Putamen (tissue), 1 donor: ENCODE measurements at regions not wholly inside any gene's neighbourhood (a gene's known extent, or its start where the extent isn't known, plus 50 kb on each side); places are given as distances from the start of the nearest gene placed in this dataset.
"Not testable (repeated sequence)": the region's sequence is repeated elsewhere in the genome, so short reads cannot be mapped to it uniquely, and the experiment has no call there.

Experiments used
- DNase-seq: peaks from one replicate; pipeline ENCODE4 v3.0.0-alpha.2; 2016; ENCODE audit warnings: low spot score

DNA sequence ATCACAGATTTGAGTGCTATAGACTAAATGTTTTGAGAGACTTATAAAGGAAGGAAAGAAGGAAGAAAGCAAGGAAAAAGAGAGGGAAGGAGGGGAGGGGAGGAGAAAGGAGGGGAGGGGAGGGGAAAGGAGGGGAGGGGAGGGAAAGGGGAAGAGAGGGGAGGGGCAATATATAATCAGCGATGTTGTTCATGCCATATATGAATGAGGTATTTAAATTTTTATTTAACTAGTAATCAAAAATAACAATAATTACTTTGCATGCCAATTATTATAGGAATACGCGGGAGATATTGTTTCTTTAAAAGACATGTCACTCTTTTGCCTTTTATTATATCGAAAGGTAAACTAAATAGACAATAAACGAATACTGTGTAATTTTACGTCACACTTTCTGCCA lies 1029.7 kb downstream of the FAT4 start:
- no peak for DNase-seq

DNA sequence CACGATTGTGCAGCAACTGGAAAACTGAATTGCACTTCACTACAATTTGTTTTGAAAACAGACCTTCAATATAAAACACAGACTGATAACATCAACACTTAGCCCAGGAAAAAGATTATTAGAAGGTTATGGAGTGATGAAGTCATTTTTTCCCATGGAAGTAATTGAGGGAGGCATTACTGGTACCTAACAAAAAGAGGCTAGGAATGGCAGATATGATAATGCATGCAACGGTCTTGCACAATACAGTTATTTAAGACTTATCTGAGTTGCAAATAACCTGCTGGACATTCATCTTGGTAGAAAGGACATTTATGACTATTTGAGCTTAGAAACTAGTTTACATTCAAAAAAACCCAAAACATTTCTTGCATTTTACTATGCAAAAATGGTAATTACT lies 1031.9 kb downstream of the FAT4 start:
- no peak for DNase-seq

GRCh38 chr4:126354784-126355183 lies 1040.0 kb downstream of the FAT4 start:
- no peak for DNase-seq

DNA sequence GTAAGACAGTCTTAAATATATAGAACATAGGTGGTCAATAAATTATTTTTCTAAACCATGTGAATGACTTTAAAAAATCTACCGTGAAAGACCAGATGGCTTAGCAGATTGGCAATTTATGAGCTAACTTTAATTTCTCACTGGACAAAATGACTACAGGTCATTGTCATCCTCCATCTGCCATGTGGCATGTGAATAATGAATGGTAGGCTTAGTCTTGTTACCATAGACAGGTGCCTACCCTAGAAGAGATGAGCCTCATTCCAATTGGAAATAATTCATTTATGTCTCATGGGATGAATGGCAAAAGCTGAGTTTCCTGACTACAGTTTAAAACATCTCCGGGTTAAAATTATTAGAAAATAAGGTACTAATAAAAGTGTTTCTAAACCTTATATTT lies 1043.3 kb downstream of the FAT4 start:
- no peak for DNase-seq

DNA sequence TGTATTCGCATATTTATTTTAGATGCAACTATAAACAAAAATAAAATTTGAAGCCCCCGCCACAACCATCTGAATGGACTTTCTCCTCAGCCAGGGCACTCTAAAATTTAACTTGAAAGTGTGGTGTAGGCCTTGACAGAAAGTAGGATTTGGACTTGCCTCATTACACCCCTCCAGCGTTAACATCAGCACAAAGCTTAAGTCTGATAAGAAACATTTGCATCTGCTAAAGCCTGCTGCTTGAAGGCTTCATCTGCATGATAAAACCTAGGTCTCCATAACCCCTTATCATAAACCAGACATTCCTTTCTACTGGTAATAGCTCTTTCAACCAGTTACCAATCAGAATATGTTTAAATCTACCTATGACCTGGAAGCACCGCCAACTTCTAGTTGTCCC lies 1046.5 kb downstream of the FAT4 start:
- no peak for DNase-seq

DNA sequence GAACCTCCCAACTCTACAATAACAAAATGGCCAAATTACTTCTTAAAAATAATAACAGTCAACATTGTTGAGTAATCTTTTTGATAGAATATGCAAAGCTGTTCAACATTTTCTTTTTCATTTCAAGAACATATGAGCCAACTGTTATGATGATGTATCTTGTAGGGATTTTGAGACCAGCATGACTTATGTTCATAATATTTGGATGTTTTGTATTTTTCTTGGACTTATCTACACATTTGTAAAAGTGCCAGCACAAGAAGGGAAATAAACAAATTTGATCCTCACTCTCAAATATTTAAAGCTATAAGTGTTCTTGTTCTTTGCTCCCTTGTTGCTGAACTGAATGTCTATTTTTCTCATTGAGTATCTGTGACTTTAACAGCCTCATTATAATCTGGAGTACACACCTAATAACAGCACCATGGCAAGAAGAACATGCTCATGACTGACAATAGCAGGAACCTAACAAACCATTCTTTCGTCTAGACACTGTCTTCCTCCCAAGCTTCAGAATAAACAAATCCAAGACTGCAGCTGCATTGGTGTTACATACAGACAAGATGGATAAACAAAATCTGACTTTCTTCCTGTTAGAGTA lies 1049.7 kb downstream of the FAT4 start:
- DNase-seq = no peak

DNA sequence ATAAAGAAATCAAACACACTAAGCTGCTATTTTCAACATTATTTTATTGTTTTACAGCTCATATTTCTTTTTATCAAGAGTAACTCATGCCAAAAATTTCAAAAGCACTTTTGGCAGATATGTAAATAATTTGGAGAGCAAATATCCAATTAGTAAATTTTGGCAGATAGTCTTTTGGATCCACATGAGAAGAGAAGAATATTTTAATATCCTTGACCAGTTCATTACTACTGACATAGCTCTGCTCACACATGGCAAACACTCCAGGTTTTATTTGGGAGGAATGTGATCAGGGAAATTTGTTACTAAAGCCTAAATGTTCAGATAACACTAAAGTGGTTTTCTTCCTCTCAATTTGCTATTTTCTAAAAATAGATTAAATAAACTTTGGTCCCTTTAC lies 1054.3 kb downstream of the FAT4 start:
- DNase-seq = no peak

- DNase-seq = no peak
Measured at GRCh38 chr4:126372634-126373033, 1057.9 kb downstream of the FAT4 start.

GRCh38 chr4:126375462-126376054 lies 1060.8 kb downstream of the FAT4 start:
- DNase-seq = no peak

GRCh38 chr4:126385954-126386353 lies 1071.2 kb downstream of the FAT4 start:
- DNase-seq = no peak

GRCh38 chr4:126386512-126386911 lies 1071.8 kb downstream of the FAT4 start:
- no peak for DNase-seq

- no peak for DNase-seq
Measured at GRCh38 chr4:126395664-126396063, 1080.9 kb downstream of the FAT4 start.

DNA sequence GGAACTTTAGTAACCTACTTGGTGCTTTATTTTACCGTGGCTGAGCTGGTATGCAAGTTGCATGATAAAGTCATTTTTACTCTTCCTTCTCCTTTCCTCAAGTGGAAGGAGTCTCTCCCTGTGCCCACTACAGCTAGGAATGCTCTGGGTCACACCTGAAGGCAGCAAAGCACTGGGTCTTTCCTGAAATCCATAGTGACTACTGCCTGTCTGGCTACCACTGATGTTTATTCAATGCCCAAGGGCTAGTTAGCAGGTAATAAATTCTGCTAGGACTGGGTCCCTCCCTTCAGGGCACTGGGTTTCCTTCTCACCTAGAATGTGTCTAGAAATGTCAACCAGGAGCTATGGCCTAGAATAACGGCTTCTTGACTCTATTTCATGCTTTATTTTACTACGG lies 1081.4 kb downstream of the FAT4 start:
- no peak for DNase-seq

DNA sequence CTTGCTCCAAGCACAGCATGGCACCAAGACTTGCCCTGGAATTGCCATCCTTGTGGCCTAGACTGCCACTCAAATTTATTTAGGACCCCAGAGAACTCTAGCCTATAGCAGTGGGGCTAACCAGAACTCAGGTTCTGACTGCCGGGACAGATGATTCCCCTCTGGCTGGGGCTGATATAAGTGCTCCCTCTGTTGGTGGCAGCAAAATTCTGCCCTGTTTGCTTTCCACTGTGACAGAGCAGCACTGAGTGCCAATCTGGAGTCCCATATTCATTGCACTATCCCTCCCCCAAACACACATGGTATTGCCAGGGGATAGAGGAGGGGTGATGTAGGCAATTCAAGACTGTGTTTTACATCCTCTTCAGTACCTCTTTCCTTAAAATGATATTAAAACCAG lies 1081.9 kb downstream of the FAT4 start:
- no peak for DNase-seq

- DNase-seq = no peak
Measured at GRCh38 chr4:126404549-126404948, 1089.8 kb downstream of the FAT4 start.

DNA sequence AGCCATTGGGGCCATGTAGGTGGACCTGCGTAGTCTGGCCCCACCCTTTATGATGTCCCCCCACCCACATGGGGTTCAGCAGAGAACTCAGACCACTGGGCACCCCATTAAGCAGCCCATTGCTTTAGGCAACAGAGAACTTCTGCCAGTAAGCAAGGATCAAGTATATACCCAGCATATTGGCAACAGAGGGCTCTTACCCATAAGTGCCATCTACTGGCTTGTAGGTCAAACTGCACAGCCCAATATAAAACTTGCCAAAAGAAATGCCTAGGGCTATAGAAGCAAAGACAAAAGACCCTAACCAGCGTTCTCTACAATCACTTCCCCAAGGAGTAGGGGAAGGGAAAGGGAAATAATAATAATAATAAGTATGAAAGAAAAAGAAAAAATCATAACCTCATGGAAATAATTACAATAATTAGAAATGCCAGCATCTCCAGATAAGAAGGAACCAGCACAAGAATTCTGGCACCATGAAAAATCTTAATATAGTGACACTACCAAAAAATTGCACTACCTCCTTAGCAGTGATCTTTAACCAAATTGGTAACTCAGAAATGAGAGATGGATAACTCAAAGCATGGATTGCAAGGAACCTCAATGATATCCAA lies 1090.7 kb downstream of the FAT4 start:
- no peak for DNase-seq

- no peak for DNase-seq
Measured at GRCh38 chr4:126409746-126410145, 1095.0 kb downstream of the FAT4 start.

- DNase-seq = no peak
Measured at GRCh38 chr4:126411047-126411446, 1096.3 kb downstream of the FAT4 start.

DNA sequence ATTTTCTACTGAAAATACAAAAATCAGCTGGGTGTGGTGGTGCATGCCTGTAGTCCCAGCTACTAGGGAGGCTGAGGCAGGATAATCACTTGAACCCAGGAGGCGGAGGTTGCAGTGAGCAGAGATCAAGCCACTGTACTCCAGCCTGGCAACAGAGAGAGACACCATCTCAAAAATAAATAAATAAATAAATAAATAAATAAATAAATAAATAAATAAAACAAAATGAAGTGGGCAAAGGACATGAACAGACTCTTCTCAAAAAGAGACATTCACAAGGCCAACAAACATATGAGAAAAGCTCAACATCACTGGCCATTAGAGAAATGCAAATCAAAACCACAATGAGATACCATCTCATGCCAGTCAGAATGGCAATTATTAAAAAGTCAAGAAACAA lies 1097.6 kb downstream of the FAT4 start:
- not testable (repeated sequence) for DNase-seq

DNA sequence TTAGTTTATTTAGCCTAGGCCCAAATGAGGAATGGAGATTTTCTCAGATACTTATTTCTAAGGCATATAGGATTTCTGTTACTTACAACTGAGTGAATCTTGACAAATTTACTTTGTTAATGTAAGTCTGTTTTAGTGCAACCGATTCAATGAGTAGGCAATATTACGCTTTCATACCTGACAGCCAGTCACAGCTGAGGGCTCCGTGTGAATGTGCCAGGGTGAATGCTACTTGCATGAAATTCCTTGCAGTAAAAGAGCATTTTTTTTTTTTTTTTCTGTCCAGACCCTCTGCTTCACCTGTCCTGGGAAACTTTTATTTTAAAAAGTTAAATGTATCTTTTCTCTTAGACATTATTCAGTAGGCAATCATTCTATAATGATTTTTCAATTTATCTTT lies 1100.0 kb downstream of the FAT4 start:
- no peak for DNase-seq

DNA sequence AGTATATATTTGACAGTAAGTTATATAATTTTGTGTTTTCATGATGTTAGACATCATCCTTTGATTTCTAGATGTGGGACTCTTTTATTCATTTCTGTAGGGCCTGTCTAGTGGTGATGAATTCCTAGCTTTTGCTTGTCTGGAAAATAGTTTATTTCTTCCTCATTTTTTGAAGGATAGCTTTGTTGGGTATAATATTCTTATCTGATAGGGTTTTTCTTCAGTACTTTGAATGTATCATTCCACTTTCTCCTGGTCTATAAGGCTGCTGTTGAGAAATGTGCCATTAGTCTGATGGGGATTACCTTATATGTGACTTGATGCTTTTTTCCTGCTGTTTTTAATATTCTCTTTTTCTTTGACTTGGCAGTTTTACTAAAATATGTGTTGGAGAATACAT lies 1104.5 kb downstream of the FAT4 start:
- DNase-seq = no peak

DNA sequence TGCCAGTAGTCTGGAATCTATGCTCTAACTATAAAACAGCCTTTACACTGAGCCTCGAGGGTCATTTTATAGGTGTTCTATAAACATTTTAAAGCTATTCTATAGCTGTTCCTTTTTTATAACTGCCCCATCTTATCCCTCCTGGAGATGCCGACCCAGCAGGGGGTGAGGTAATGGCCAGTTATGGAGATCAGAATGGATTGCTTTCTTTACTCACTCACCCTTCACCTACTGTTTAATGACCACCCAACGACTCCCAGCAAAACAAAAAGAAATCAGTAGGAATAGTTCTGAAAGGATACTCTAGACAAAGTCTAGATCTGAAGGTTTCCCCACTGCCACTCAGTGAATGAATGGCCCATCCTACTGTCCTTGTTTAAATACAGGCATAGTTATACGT lies 1113.1 kb downstream of the FAT4 start:
- no peak for DNase-seq

GRCh38 chr4:126431049-126431448 lies 1116.3 kb downstream of the FAT4 start:
- no peak for DNase-seq

GRCh38 chr4:126435491-126435890 lies 1120.7 kb downstream of the FAT4 start:
- DNase-seq = no peak
